T-helper 2 cell treated with Interferon-gamma antibody and Interleukin-4, amounts not matched to agents 100 ng/mL and 5 ng/mL, for 36 hours (primary cell): ENCODE measurements at regions not wholly inside any gene's neighbourhood (a gene's known extent, or its start where the extent isn't known, plus 50 kb on each side); places are given as distances from the start of the nearest gene placed in this dataset.
"Not testable (repeated sequence)": the region's sequence is repeated elsewhere in the genome, so short reads cannot be mapped to it uniquely, and the experiment has no call there.

Experiments used
- intact Hi-C: fragments of 100-400 bp; cut with micrococcal nuclease; formaldehyde crosslinking; loops from one replicate; pipeline ENCODE4 v1.15.1; 2023

- intact Hi-C loops, result no loop called here
These were observed 141.2 kb upstream of the ASB18 start for GRCh38 chr2:236405357-236405756.

GRCh38 chr2:236408090-236408489 lies 143.9 kb upstream of the ASB18 start:
- intact Hi-C loops, result no loop called here

- intact Hi-C loops, result no loop called here
These were observed 144.6 kb upstream of the ASB18 start for GRCh38 chr2:236408786-236409185.

- intact Hi-C loops, result no loop called here
These were observed 151.7 kb upstream of the ASB18 start for GRCh38 chr2:236415684-236416444.

GRCh38 chr2:236417150-236417549 lies 152.5 kb upstream of the ACKR3 start:
- intact Hi-C loops, result no loop called here

GRCh38 chr2:236430584-236430983 lies 139.0 kb upstream of the ACKR3 start:
- intact Hi-C loops, result no loop called here

GRCh38 chr2:236434593-236434992 lies 135.0 kb upstream of the ACKR3 start:
- intact Hi-C loops, result no loop called here

GRCh38 chr2:236440110-236440881 lies 129.3 kb upstream of the ACKR3 start:
- intact Hi-C loops, result no loop called here

GRCh38 chr2:236444187-236444586 lies 125.4 kb upstream of the ACKR3 start:
- intact Hi-C loops, result no loop called here

- intact Hi-C loops, result no loop called here
These were observed 123.9 kb upstream of the ACKR3 start for GRCh38 chr2:236445678-236446077.

- intact Hi-C loops, result no loop called here
These were observed 123.1 kb upstream of the ACKR3 start for GRCh38 chr2:236446521-236446920.

GRCh38 chr2:236449167-236449761 lies 120.4 kb upstream of the ACKR3 start:
- intact Hi-C loops, result no loop called here

- intact Hi-C loops, result no loop called here
These were observed 117.4 kb upstream of the ACKR3 start for GRCh38 chr2:236452238-236452637.

- intact Hi-C loops, result no loop called here
These were observed 115.5 kb upstream of the ACKR3 start for GRCh38 chr2:236454076-236454475.

GRCh38 chr2:236459393-236459792 lies 110.2 kb upstream of the ACKR3 start:
- intact Hi-C loops, result no loop called here

GRCh38 chr2:236464140-236464539 lies 105.5 kb upstream of the ACKR3 start:
- intact Hi-C loops, result no loop called here

GRCh38 chr2:236472720-236473495 lies 96.7 kb upstream of the ACKR3 start:
- intact Hi-C loops, result no loop called here

GRCh38 chr2:236473691-236474090 lies 95.9 kb upstream of the ACKR3 start:
- intact Hi-C loops, result no loop called here

- intact Hi-C loops, result no loop called here
These were observed 89.8 kb upstream of the ACKR3 start for GRCh38 chr2:236479814-236480213.

GRCh38 chr2:236483102-236483501 lies 86.5 kb upstream of the ACKR3 start:
- intact Hi-C loops, result no loop called here

- intact Hi-C loops, result no loop called here
These were observed 84.1 kb upstream of the ACKR3 start for GRCh38 chr2:236485519-236485918.

- intact Hi-C loops, result not testable (repeated sequence)
These were observed 80.5 kb upstream of the ACKR3 start for GRCh38 chr2:236489083-236489482.
